Adrenal gland (tissue), 9 donors: ENCODE measurements at regions not wholly inside any gene's neighbourhood (a gene's known extent, or its start where the extent isn't known, plus 50 kb on each side); places are given as distances from the start of the nearest gene placed in this dataset.

ENCODE experiments used
- DNase-seq, 7 donors: peaks; one replicate each; pipeline ENCODE4 v3.0.0-alpha.2; 2019 to 2020
- H3K27ac ChIP-seq, 5 donors: fragments of 200-600 bp; sonication (generic) in 4 of 5; 1 replicate in 3 of 5; 2 replicates in 2 of 5; pipeline versions ENCODE4 v1.5.1 to v1.8.0; 2016 to 2020; ENCODE audit warnings: mild to moderate bottlenecking in 1 of 5
- H3K27me3 ChIP-seq: fragments of 200-600 bp; 2 replicates; pipeline ENCODE4 v1.8.0; 2021
- H3K36me3 ChIP-seq, 2 donors: fragments of 200-600 bp; replicated peaks in 1 of 2; 1 replicate in 1 of 2; 2 replicates in 1 of 2; pipeline versions ENCODE4 v1.5.1 to v1.8.0; 2018 to 2022
- H3K4me1 ChIP-seq, 2 donors: fragments of 200-600 bp; replicated peaks in 1 of 2; 1 replicate in 1 of 2; 2 replicates in 1 of 2; pipeline versions ENCODE4 v1.5.1 to v1.8.0; 2018 to 2021
- H3K4me3 ChIP-seq, 4 donors: fragments of 200-600 bp; sonication (generic) in 3 of 4; one replicate each; pipeline ENCODE4 v1.5.1; 2016 to 2018
- H3K9me3 ChIP-seq, 3 donors: fragments of 200-600 bp; sonication (generic) in 1 of 3; replicated peaks in 1 of 3; 1 replicate in 2 of 3; 2 replicates in 1 of 3; pipeline versions ENCODE4 v1.5.1 to v1.8.0; 2016 to 2021
- POLR2A ChIP-seq, 2 donors: fragments of 450-650 bp; IDR thresholded peaks; one replicate each; pipeline ENCODE4 v1.6.1; 2017; ENCODE audit warnings: antibody characterized with exemption in 2 of 2, mild to moderate bottlenecking in 2 of 2, moderate library complexity in 1 of 2
- WGBS, 4 donors: extraction: QIAGEN DNeasy Blood & Tissue Kit in 2 of 4; methylation state at CpG; one replicate each; pipeline versions ENCODE4 v1.1.5 to v1.1.7; 2013 to 2017; 5-methylcytosine and 5-hydroxymethylcytosine counted together
- intact Hi-C, 2 donors: fragments of 100-400 bp; cut with DNase I; formaldehyde crosslinking; loops; one replicate each; pipeline versions ENCODE4 v1.14.1 to v1.15.0; 2022 to 2023
- TF ChIP-seq, protein P1 (sequence below), 6 experiments: fragments of 450-650 bp in 4 of 6; fragments of 200-600 bp in 2 of 6; sonication (generic) in 1 of 6; IDR thresholded peaks; 1 replicate in 5 of 6; 2 replicates in 1 of 6; pipeline versions ENCODE4 v1.5.1 to v1.8.0; 2016 to 2021; ENCODE audit warnings: antibody characterized with exemption in 6 of 6, mild to moderate bottlenecking in 2 of 6, moderate library complexity in 1 of 6
- donor health status: healthy with polysubstance abuse.
- donor health status: Bipolar disorder and iron deficiency.
- donor health status: DM: yes; HTN: yes; CAD: no.
- donor health status: DM: no; HTN: no; CAD: no.
- donor health status: DM: no; HTN: no; CAD: no.

- Histone ChIP-seq H3K4me3 (no peak overlapping the region), H3K36me3 (no peaks in the 10 kb centered on the region), H3K9me3 (no peaks in the 10 kb centered on the region), H3K27ac (no peak overlapping the region), H3K4me1 (no peaks in the 10 kb centered on the region), H3K27me3 (no peaks in the 10 kb centered on the region)
- intact Hi-C loops: no loop called here
- no peak for DNase-seq
- TF ChIP-seq, protein P1, sequence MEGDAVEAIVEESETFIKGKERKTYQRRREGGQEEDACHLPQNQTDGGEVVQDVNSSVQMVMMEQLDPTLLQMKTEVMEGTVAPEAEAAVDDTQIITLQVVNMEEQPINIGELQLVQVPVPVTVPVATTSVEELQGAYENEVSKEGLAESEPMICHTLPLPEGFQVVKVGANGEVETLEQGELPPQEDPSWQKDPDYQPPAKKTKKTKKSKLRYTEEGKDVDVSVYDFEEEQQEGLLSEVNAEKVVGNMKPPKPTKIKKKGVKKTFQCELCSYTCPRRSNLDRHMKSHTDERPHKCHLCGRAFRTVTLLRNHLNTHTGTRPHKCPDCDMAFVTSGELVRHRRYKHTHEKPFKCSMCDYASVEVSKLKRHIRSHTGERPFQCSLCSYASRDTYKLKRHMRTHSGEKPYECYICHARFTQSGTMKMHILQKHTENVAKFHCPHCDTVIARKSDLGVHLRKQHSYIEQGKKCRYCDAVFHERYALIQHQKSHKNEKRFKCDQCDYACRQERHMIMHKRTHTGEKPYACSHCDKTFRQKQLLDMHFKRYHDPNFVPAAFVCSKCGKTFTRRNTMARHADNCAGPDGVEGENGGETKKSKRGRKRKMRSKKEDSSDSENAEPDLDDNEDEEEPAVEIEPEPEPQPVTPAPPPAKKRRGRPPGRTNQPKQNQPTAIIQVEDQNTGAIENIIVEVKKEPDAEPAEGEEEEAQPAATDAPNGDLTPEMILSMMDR (IDR thresholded peaks at IDR 0.05): no peak
- no peak for TF ChIP-seq POLR2A (IDR thresholded peaks at IDR 0.05)
Observed at GRCh38 chr2:194363295-194363694, 1293.7 kb upstream of the SLC39A10 start.

DNA sequence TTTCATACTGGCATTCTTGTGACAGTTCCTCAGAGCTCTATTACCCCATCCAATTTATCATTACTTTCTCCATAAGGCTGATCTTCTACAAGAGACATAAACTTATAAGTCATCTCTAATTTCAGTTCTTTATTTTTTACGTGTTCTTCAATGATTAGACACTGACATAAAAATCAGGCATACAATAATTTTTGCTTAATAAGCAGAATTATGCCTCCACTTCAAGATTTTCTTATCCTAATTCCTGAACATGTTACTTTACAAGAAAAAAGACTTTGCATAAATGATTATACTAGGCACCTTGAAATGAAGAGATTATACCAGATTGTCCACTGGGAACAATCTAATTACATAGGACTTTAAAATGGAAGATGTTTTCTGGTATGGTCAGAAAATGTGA is 1304.5 kb upstream of the SLC39A10 start:
- Histone ChIP-seq H3K27me3 (no peaks in the 10 kb centered on the region), H3K4me3 (no peak overlapping the region), H3K36me3 (no peaks in the 10 kb centered on the region), H3K9me3 (no peaks in the 10 kb centered on the region), H3K27ac (no peak overlapping the region), H3K4me1 (no peaks in the 10 kb centered on the region)
- intact Hi-C loops: no loop called here
- DNase-seq: no peak
- TF ChIP-seq, protein P1 (IDR thresholded peaks at IDR 0.05): no peak
- TF ChIP-seq POLR2A (IDR thresholded peaks at IDR 0.05): no peak
- WGBS, 4 donors: 65 to 83% (median 74%) methylated on average over 1 of the region's 1 CpG

- Histone ChIP-seq H3K27me3 (no peaks in the 10 kb centered on the region), H3K9me3 (no peaks in the 10 kb centered on the region), H3K4me3 (no peak overlapping the region), H3K4me1 (no peaks in the 10 kb centered on the region), H3K36me3 (no peaks in the 10 kb centered on the region), H3K27ac (no peak overlapping the region)
- DNase-seq: no peak
- 48 to 52% (median 49%) methylated on average over 1 of the region's 1 CpG for WGBS, 4 donors
- intact Hi-C loops: no loop called here
- TF ChIP-seq, protein P1 (IDR thresholded peaks at IDR 0.05): no peak
- TF ChIP-seq POLR2A (IDR thresholded peaks at IDR 0.05): no peak
Observed at GRCh38 chr2:194346193-194346592, 1310.8 kb upstream of the SLC39A10 start.

DNA sequence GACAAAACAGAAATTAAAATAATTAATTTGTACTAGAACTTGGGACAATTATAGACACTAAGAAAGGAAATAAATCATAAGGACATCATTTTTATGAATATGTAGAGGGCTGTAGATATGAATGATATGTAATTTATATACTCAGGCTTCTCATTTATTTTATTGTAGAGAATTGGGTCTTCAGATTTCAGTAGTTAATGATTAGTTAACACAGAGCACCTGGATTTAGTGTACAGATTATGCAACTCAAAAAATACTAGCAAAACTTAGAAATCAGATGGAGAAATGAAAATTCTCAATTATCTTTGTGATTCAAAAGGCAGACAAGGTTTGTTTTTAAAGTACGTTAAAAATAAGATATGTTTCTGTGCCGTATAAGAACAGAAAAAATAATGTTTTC is 1311.7 kb upstream of the SLC39A10 start:
- TF ChIP-seq POLR2A (IDR thresholded peaks at IDR 0.05): no peak
- TF ChIP-seq, protein P1 (IDR thresholded peaks at IDR 0.05): no peak
- H3K4me1 ChIP-seq: no peaks in the 10 kb centered on the region
- intact Hi-C loops: no loop called here
- H3K36me3 ChIP-seq: no peaks in the 10 kb centered on the region
- WGBS, 4 donors: 80 to 84% (median 82%) methylated on average over 2 of the region's 2 CpGs
- no peaks in the 10 kb centered on the region for H3K27me3 ChIP-seq
- H3K27ac ChIP-seq: no peak overlapping the region
- no peak overlapping the region for H3K4me3 ChIP-seq
- no peak for DNase-seq
- no peaks in the 10 kb centered on the region for H3K9me3 ChIP-seq
